Mesenchymal stem cell (in vitro differentiated cells and primary cell): ENCODE measurements at regions not wholly inside any gene's neighbourhood (a gene's known extent, or its start where the extent isn't known, plus 50 kb on each side); places are given as distances from the start of the nearest gene placed in this dataset.

ENCODE experiments used
- DNase-seq: peaks from one replicate; pipeline ENCODE4 v3.0.0-alpha.2; 2013
- H2AFZ ChIP-seq: one replicate; pipeline ENCODE4 v1.6.1; 2013; ENCODE audit warnings: low read depth, mild to moderate bottlenecking, control low read depth, inconsistent platforms, low read length, moderate library complexity
- H2AK5ac ChIP-seq: 2 replicates; pipeline ENCODE4 v1.6.1; 2013; ENCODE audit warnings: low read length, moderate library complexity, mild to moderate bottlenecking, inconsistent platforms; ENCODE audit not compliant: severe bottlenecking
- H2BK120ac ChIP-seq: one replicate; pipeline ENCODE4 v1.6.1; 2013; ENCODE audit warnings: low read depth, mild to moderate bottlenecking, inconsistent platforms, low read length, moderate library complexity
- H2BK12ac ChIP-seq, 2 experiments: one replicate each; pipeline ENCODE4 v1.6.1; 2013; ENCODE audit warnings: inconsistent platforms in 2 of 2, low read length in 2 of 2, mild to moderate bottlenecking in 2 of 2, moderate library complexity in 2 of 2, control low read depth in 1 of 2
- H2BK15ac ChIP-seq: one replicate; pipeline ENCODE4 v1.6.1; 2013; ENCODE audit warnings: mild to moderate bottlenecking, low read depth, inconsistent platforms; ENCODE audit not compliant: poor library complexity, severe bottlenecking
- H2BK5ac ChIP-seq: 2 replicates; pipeline ENCODE4 v1.6.1; 2013; ENCODE audit warnings: low read depth, mild to moderate bottlenecking, low read length, control low read depth, inconsistent platforms; ENCODE audit not compliant: poor library complexity, severe bottlenecking
- H3K14ac ChIP-seq, 2 experiments: one replicate each; pipeline ENCODE4 v1.6.1; 2013; ENCODE audit warnings: inconsistent platforms in 2 of 2, low read length in 2 of 2, control low read depth in 1 of 2, mild to moderate bottlenecking in 1 of 2, moderate library complexity in 1 of 2
- H3K18ac ChIP-seq, 2 experiments: one replicate each; pipeline ENCODE4 v1.6.1; 2013; ENCODE audit warnings: inconsistent platforms in 2 of 2, low read length in 2 of 2, control low read depth in 1 of 2, low read depth in 1 of 2, mild to moderate bottlenecking in 1 of 2
- H3K23ac ChIP-seq, 2 experiments: one replicate each; pipeline ENCODE4 v1.6.1; 2013; ENCODE audit warnings: inconsistent platforms in 2 of 2, low read length in 2 of 2, mild to moderate bottlenecking in 2 of 2, moderate library complexity in 2 of 2, control low read depth in 1 of 2
- H3K27ac ChIP-seq: 2 replicates; pipeline ENCODE4 v1.5.1; 2013; ENCODE audit warnings: mild to moderate bottlenecking, moderate library complexity, low read length, control low read depth, inconsistent platforms; ENCODE audit not compliant: poor library complexity, severe bottlenecking
- H3K27me3 ChIP-seq, 2 experiments: 2 replicates each; pipeline versions ENCODE4 v1.6.1 to v1.7.0; 2013; ENCODE audit warnings: low read length in 2 of 2, mild to moderate bottlenecking in 2 of 2, moderate library complexity in 2 of 2, control low read depth in 1 of 2, inconsistent platforms in 1 of 2; ENCODE audit not compliant: control insufficient read depth in 1 of 2, insufficient read depth in 1 of 2
- H3K36me3 ChIP-seq, 2 experiments: 2 replicates each; pipeline versions ENCODE4 v1.6.1 to v1.7.0; 2013; ENCODE audit warnings: low read length in 2 of 2, control low read depth in 1 of 2, inconsistent platforms in 1 of 2, low read depth in 1 of 2, mild to moderate bottlenecking in 1 of 2; ENCODE audit not compliant: insufficient read depth in 2 of 2, control insufficient read depth in 1 of 2
- H3K4ac ChIP-seq, 2 experiments: one replicate each; pipeline ENCODE4 v1.6.1; 2013; ENCODE audit warnings: inconsistent platforms in 2 of 2, low read length in 2 of 2, mild to moderate bottlenecking in 2 of 2, moderate library complexity in 2 of 2, control low read depth in 1 of 2, low read depth in 1 of 2
- H3K4me1 ChIP-seq: 2 replicates; pipeline ENCODE4 v1.6.1; 2013; ENCODE audit warnings: low read depth, low read length, control low read depth; ENCODE audit not compliant: control insufficient read depth, insufficient read depth
- H3K4me2 ChIP-seq: 2 replicates; pipeline ENCODE4 v1.6.1; 2013; ENCODE audit warnings: low read length, mild to moderate bottlenecking, inconsistent platforms; ENCODE audit not compliant: poor library complexity, severe bottlenecking
- H3K4me3 ChIP-seq, 2 experiments: 2 replicates each; pipeline versions ENCODE4 v1.5.1 to v1.7.0; 2013; ENCODE audit warnings: low read length in 2 of 2, mild to moderate bottlenecking in 2 of 2, control low read depth in 1 of 2, low read depth in 1 of 2; ENCODE audit not compliant: insufficient read depth in 1 of 2
- H3K79me1 ChIP-seq: replicated peaks from 2 replicates; pipeline ENCODE4 v1.6.1; 2013; ENCODE audit warnings: mild to moderate bottlenecking, control low read depth, low read length, inconsistent platforms; ENCODE audit not compliant: poor library complexity, severe bottlenecking
- H3K9ac ChIP-seq: 2 replicates; pipeline ENCODE4 v1.7.0; 2013; ENCODE audit warnings: mild to moderate bottlenecking, low read length, moderate library complexity
- H3K9me3 ChIP-seq: 2 replicates; pipeline ENCODE4 v1.7.0; 2013; ENCODE audit warnings: mild to moderate bottlenecking, low read length; ENCODE audit not compliant: control insufficient read depth
- H4K8ac ChIP-seq: one replicate; pipeline ENCODE4 v1.6.1; 2013; ENCODE audit warnings: inconsistent platforms, mild to moderate bottlenecking, low read length, moderate library complexity
- H4K91ac ChIP-seq: one replicate; pipeline ENCODE4 v1.6.1; 2013; ENCODE audit warnings: mild to moderate bottlenecking, low read length, inconsistent platforms
- WGBS: methylation state at CpG from one replicate; pipeline ENCODE4 v1.1.7; 2013; ENCODE audit warnings: mixed read lengths; 5-methylcytosine and 5-hydroxymethylcytosine counted together

- Histone ChIP-seq H3K14ac (no peak overlapping the region), H3K36me3 (no peaks in the 10 kb centered on the region), H3K79me1 (no peaks in the 10 kb centered on the region), H3K4me1 (peaks cover 1% of the 10 kb centered on the region), H3K4me3 (peak overlapping the region in 1 of 2 experiments; percentile 53), H3K4me2 (no peak overlapping the region), H3K9ac (no peak overlapping the region), H3K27ac (no peak overlapping the region), H3K4ac (no peak overlapping the region), H3K9me3 (peaks cover 9% of the 10 kb centered on the region), H2BK5ac (no peak overlapping the region), H3K18ac (no peak overlapping the region), H2AK5ac (no peak overlapping the region), H4K8ac (no peak overlapping the region), H4K91ac (no peak overlapping the region), H2BK15ac (no peak overlapping the region), H3K23ac (no peak overlapping the region), H2BK120ac (no peak overlapping the region), H3K27me3 (no peaks in the 10 kb centered on the region), H2AFZ (no peak overlapping the region), H2BK12ac (no peak overlapping the region)
- peak; percentile 16 for DNase-seq
These were observed 235.1 kb upstream of the DIO2 start for GRCh38 chr14:80446356-80446755.

- no peak overlapping the region for H3K18ac ChIP-seq
- no peaks in the 10 kb centered on the region for H3K79me1 ChIP-seq
- H3K36me3 ChIP-seq = no peaks in the 10 kb centered on the region
- no peak overlapping the region for H2BK120ac ChIP-seq
- H4K8ac ChIP-seq = no peak overlapping the region
- H2AK5ac ChIP-seq = no peak overlapping the region
- H3K4me2 ChIP-seq = no peak overlapping the region
- no peak overlapping the region for H3K27ac ChIP-seq
- peaks cover 4% of the 10 kb centered on the region for H3K9me3 ChIP-seq
- DNase-seq = no peak
- H2BK12ac ChIP-seq = no peak overlapping the region
- H2BK5ac ChIP-seq = no peak overlapping the region
- no peak overlapping the region for H4K91ac ChIP-seq
- no peak overlapping the region for H3K9ac ChIP-seq
- H3K27me3 ChIP-seq = no peaks in the 10 kb centered on the region
- H3K23ac ChIP-seq = no peak overlapping the region
- H2AFZ ChIP-seq = no peak overlapping the region
- no peak overlapping the region for H2BK15ac ChIP-seq
- H3K4me1 ChIP-seq = peaks cover 1% of the 10 kb centered on the region
- H3K4ac ChIP-seq = no peak overlapping the region
- H3K14ac ChIP-seq = no peak overlapping the region
- WGBS = 95% methylated on average over 3 of the region's 3 CpGs
- H3K4me3 ChIP-seq = no peak overlapping the region
These were observed 234.3 kb upstream of the DIO2 start for GRCh38 chr14:80445605-80446004.

- Histone ChIP-seq H3K14ac (no peak overlapping the region), H3K27me3 (no peaks in the 10 kb centered on the region), H3K23ac (no peak overlapping the region), H3K4ac (no peak overlapping the region), H3K27ac (no peak overlapping the region), H2BK120ac (no peak overlapping the region), H2BK15ac (no peak overlapping the region), H2AK5ac (no peak overlapping the region), H3K4me3 (no peak overlapping the region), H3K18ac (no peak overlapping the region), H4K8ac (no peak overlapping the region), H2AFZ (no peak overlapping the region), H3K36me3 (no peaks in the 10 kb centered on the region), H3K4me2 (no peak overlapping the region), H3K9ac (no peak overlapping the region), H3K4me1 (no peaks in the 10 kb centered on the region), H2BK5ac (no peak overlapping the region), H2BK12ac (no peak overlapping the region), H3K79me1 (no peaks in the 10 kb centered on the region), H3K9me3 (peaks cover 7% of the 10 kb centered on the region), H4K91ac (no peak overlapping the region)
- peak; percentile 15 for DNase-seq
- 90% methylated on average over 1 of the region's 1 CpG for WGBS
These were observed 223.4 kb upstream of the DIO2 start for GRCh38 chr14:80434574-80435321.

- no peak overlapping the region for H2BK15ac ChIP-seq
- WGBS = no CpG with 5 or more reads among the region's 1 CpG
- no peaks in the 10 kb centered on the region for H3K27me3 ChIP-seq
These were observed 222.5 kb upstream of the DIO2 start for GRCh38 chr14:80433811-80434210.

More at GRCh38 chr14:80433811-80434210, 222.5 kb upstream of the DIO2 start:
- H2AK5ac ChIP-seq = no peak overlapping the region
- no peak overlapping the region for H3K18ac ChIP-seq
- H2BK120ac ChIP-seq = no peak overlapping the region
- H3K4me1 ChIP-seq = no peaks in the 10 kb centered on the region
- no peak overlapping the region for H4K8ac ChIP-seq
- H2BK5ac ChIP-seq = no peak overlapping the region
- H3K27ac ChIP-seq = no peak overlapping the region
- H3K4me3 ChIP-seq = no peak overlapping the region
- no peak overlapping the region for H3K9ac ChIP-seq
- H3K4ac ChIP-seq = no peak overlapping the region
- no peak overlapping the region for H3K4me2 ChIP-seq
- no peaks in the 10 kb centered on the region for H3K36me3 ChIP-seq
- no peak overlapping the region for H2AFZ ChIP-seq
- H3K9me3 ChIP-seq = peaks cover under 1% of the 10 kb centered on the region
- no peak for DNase-seq
- no peak overlapping the region for H3K14ac ChIP-seq
- H2BK12ac ChIP-seq = no peak overlapping the region
- H4K91ac ChIP-seq = no peak overlapping the region
- no peak overlapping the region for H3K23ac ChIP-seq
- H3K79me1 ChIP-seq = no peaks in the 10 kb centered on the region
